NCI-H345 treated with DMSO at 0.1 percent for 48 hours (cell line): ENCODE measurements at regions not wholly inside any gene's neighbourhood (a gene's known extent, or its start where the extent isn't known, plus 50 kb on each side); places are given as distances from the start of the nearest gene placed in this dataset.

Experiments used
- DNase-seq: peaks from one replicate; lab custom pipeline; 2025; ENCODE audit not compliant: unreplicated experiment; lab: John Stamatoyannopoulos, UW

DNA sequence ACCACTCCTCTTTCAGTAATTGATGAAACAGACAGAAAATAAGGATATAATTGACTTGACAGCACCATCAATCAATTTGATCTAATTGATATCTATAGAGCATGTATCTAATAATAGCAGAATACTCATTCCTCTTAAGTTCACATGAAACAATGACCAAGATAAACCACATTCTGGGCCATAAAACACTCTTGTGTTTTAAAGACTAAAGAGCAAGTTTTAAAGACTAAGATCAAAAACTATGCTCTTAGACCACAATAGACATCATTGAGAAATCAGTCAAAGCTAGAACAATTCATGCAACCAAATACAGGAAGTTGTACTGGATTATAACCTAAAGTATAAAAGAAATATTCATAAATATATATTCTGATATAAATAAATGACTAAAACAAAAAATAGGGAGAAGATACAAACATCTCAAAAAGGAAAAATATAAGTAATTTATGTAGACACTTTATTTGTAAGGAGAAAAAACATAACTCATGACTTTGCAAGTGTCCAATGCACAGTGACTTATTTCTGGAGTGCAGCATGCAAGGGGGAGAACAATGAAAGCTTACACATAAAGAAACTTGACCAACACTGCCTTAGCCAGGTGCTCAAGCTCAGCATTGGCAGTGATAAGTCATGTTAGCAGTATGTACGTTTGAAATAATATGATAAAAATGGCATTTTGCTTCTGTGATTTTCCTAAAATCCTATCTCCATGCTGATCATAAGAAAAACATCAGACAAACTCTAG lies 312.7 kb upstream of the IGFBP3 start:
- DNase-seq: no peak

DNA sequence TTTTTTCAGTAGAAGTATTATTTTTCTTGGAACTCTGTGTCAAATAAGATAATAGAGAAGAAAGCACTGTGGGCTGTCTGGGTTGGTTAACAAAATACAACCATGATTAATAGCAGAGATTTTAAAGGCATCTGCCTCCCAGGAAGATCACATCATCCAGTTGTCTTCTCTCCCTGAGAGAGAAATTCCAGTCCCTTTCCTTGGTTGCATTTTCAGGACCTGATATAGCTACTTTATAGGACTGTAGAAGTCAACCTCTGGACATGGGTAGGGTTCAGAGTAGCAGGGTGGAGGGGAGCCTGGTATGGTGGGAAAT lies 309.9 kb upstream of the IGFBP3 start:
- no peak for DNase-seq

- no peak for DNase-seq
These were observed 309.4 kb upstream of the IGFBP3 start for GRCh38 chr7:46230298-46230989.

- DNase-seq: no peak
These were observed 308.3 kb upstream of the IGFBP3 start for GRCh38 chr7:46229409-46229808.

GRCh38 chr7:46226860-46227259 lies 305.8 kb upstream of the IGFBP3 start:
- no peak for DNase-seq

GRCh38 chr7:46224363-46224762 lies 303.3 kb upstream of the IGFBP3 start:
- DNase-seq: no peak

DNA sequence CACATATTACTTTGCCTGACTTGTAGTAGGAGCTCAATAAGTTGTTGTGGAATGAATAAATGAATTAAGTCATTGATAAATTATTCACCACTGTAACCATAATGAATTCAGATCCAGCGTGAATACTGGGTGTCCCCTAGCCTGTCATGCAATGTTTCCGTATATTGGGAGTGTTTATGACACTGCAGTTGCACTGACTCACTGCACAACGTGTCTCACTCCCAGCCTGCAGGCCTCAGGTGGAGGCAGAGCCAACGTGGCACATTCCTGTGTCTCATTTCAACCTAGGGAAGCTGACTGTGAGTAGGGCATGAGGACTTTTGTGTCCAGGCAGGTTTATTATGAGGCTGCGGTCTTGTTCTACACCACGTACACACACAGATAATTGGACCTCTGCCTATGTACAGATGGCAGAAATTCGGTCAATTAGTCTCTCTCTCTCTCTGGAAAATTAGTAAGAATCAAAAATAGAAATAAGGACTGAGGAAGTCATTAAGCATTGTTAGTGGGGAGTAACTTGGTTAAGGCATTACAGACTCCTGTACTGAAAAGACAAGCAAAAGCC lies 299.1 kb upstream of the IGFBP3 start:
- no peak for DNase-seq

DNA sequence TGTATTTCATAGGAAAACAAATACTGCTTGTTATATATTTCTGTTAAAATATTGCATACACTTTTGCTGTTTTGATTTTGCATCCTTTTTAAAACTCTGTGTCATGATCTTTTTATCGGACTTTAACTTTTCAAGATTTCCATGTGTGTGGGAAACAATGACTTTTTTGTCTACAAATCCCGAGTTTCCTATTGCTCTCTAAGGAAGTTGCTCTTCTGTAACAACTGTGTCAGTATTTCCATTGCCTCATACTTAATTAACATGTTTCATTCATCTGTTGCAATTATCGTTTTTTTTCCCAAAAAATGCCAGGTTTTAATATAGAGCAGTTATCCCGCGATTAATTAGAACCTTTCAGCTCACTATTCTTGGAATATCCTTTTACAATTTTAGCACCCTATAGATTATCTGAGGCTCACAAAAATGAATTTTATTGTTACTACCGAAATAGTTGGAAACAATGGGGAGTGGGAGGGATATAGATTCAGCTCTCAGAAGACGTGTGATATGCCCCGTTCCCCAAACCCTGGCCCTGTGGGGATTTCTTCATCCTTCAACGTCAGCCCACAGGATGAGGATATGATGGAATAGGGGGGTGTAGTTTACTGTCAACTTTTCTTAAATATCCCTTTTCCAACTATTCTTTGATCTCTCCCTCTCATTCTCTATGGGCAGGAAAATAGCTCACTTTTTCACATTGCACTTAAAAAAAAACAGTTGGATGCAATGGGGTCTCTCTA lies 297.6 kb upstream of the IGFBP3 start:
- DNase-seq: no peak

GRCh38 chr7:46215987-46216567 lies 295.0 kb upstream of the IGFBP3 start:
- DNase-seq: peak; percentile 2

DNA sequence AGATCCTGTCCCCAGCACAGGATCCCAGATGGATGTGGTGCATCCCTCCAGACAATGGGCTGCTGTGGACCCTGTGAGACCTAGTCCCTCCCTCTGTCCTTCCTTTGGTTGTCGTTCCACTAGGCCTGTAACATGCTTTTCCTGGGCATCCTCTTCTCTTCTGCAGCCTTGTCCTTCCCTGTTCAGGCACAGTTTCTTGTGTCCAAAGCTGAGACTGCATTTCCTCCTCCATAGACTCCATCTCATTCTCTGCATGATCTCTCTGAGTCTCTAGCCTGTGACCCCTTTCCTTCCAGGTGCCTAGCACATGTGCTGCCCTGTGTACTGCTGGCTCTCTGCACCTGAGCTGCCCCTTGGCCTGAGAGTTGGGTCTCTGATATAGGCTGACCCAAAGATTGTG lies 293.5 kb upstream of the IGFBP3 start:
- DNase-seq: no peak

- no peak for DNase-seq
These were observed 292.1 kb upstream of the IGFBP3 start for GRCh38 chr7:46213154-46213537.

DNA sequence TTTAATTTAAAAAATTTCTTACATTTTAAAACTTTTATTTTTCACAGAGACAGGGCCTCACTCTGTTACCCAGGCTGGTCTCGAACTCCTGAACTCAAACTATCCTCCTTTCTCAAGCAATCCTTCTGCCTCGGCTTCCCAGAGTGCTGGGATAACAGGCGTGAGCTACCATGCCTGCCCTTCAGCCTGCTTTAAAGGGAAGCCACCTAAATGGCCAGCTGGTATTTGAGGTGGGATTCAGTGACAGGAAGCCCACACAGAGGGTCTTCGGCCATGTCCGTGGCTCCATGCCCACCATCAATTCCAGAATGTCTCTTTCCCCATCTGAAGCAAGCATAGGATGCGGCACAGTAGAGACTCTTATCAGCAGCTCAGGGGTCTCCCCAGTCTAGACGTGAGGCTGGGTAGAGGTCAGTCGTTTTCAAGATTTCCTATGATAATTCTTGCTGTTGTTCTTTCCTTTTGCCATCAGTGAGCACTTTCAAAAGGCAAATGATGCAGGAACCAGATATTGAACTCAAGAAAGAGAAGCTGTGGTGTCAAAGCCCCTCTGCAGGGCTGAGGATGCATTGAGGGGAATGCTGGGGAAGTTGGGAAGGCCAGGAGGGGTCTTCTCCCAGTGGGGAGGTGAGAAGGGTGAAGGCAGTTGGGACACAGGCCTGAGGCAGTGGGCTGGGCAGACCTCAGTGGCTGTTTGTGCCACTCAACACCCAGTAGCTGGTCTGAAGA lies 291.5 kb upstream of the IGFBP3 start:
- no peak for DNase-seq

- no peak for DNase-seq
These were observed 289.4 kb upstream of the IGFBP3 start for GRCh38 chr7:46210467-46210866.

GRCh38 chr7:46209611-46210388 lies 288.7 kb upstream of the IGFBP3 start:
- no peak for DNase-seq

DNA sequence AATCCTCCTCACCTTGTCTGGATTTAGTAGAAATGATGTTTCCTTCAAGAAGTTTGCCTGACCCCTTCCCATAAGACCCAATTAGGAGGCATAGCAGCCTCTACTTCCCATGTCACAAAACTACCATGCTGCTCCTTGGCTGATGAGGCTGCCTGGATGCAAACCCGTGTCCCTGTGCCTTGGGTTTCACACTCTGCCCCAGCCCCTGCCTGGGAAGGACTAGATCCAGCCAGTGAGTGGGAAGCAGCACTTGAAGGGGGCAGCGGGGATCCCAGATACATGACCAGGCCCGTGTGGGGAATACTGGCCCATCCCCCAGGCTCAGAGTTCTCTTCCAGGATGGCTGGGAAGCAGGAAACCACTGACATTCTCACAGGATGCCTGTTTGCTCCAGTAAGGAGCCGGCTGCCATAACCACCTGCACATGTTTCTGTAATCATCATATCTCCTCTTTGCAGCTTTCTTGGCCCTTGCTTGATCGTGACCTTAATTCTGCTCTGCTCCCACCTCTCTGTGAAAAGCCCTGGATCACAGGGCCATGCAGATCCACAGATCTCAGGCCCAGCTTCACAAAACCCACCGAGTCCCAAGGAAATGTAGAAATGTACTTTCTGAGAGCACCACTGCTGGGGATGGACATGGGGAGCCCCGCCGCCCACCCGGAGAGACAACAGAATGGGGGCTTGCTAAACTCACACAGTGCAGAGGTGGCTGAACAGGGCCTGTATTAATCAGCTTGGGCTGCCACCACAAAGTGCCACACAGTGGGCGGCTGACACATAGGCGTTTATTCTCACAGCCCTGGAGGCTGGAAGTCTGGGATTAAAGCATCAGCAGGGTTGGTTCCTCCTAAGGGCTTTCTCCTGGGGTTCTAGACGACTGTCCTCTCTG lies 287.8 kb upstream of the IGFBP3 start:
- DNase-seq: no peak

DNA sequence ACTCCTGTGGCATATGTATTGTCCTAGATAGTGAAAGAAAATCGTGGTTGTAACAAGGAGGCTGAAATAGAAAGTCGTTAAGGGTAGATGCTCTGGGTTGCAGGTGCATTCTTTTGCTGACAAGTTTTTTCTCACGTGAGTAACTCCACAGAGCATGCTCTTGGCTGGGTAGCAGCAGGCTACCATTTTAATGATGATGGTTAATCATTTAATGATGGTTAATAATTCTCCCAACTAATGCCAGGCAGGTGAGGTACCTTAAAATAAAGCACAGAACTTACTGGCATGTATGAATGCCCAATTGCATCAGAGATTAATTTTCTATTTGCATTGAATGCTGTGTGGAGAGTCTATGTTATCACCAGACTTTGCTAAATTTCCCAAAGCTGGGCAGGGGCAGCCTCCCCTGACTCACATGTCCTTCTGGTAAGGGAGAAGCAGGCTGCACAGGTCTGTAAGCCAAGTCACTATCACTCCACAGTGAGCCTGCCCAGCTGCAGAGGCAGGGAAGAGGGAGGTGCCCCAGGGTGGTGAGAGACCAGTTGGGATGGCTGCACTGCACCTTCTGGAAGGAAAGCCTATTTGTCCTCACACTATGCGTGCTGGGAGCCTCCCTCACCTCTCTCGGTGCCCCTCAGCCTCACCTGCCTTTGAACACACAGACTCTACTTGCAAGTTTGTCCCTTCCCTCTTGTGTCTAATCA lies 287.0 kb upstream of the IGFBP3 start:
- DNase-seq: no peak

DNA sequence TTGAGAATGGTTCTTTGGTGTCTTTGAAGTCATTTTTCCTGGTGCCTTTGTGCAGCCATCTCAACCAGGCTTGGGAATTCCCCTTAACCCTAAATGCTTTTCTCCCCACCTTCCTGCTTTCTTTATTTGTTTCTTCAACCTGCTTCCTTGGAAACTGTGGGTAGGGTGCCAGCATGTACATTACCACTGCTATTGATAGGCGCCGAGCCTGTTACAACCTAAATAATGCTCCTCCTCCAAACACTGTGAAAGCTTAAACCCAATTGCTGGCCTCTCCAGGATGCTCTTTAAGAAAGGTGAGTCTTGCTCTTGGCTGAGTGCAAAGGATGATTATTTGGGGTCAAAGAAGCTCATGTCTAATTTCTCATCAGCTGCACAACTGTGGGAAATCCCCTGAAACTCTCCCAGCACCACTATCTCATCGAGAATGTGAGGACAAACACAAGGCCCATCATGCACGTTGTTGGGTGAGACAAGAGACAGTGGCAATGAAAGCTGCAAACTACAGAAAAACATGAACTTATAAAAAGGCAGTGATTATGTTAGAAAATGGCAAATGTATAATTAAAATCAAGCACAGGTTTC lies 285.5 kb upstream of the IGFBP3 start:
- no peak for DNase-seq

- no peak for DNase-seq
These were observed 284.4 kb upstream of the IGFBP3 start for GRCh38 chr7:46205478-46205877.
